ENCODE measurements at regions not wholly inside any gene's neighbourhood (a gene's known extent, or its start where the extent isn't known, plus 50 kb on each side); places are given as distances from the start of the nearest gene placed in this dataset.

GRCh38 chr7:52481571-52481970, 553.9 kb upstream of the POM121L12 start:
- TF ChIP-seq CTCF (conservative IDR thresholded peaks at IDR 0.05 in 1 of 2, IDR thresholded peaks at IDR 0.05 in 1 of 2; ENCODE audit: extremely low read depth in 1 of 2, insufficient read depth in 1 of 2, low read depth in 1 of 2, low read length in 2 of 2) (no peak), EZH2 (IDR thresholded peaks at IDR 0.05; ENCODE audit: borderline replicate concordance, low read length) (no peak)

Data from mammary epithelial cell (primary cell).